Psoas muscle (tissue), 7 donors: ENCODE measurements at regions not wholly inside any gene's neighbourhood (a gene's known extent, or its start where the extent isn't known, plus 50 kb on each side); places are given as distances from the start of the nearest gene placed in this dataset.

ENCODE experiments used
- ATAC-seq, 4 donors: fragments of 200-7000 bp; cut with Tn5 transposase; one replicate each; pipeline ENCODE4 v1.9.1; 2020; ENCODE audit warnings: moderate library complexity in 3 of 4, mild to moderate bottlenecking in 2 of 4
- DNase-seq, 2 donors: peaks; one replicate each; pipeline ENCODE4 v3.0.0-alpha.2; 2020
- H3K27ac ChIP-seq: fragments of 200-600 bp; one replicate; pipeline ENCODE4 v1.8.0; 2022
- H3K27me3 ChIP-seq, 3 donors: fragments of 200-600 bp in 1 of 3; one replicate each; pipeline versions ENCODE4 v1.6.1 to v1.8.0; 2013 to 2022; ENCODE audit warnings: low read length in 2 of 3, mild to moderate bottlenecking in 2 of 3, moderate library complexity in 1 of 3; ENCODE audit not compliant: insufficient read depth in 3 of 3
- H3K36me3 ChIP-seq, 2 donors: fragments of 200-600 bp in 1 of 2; one replicate each; pipeline versions ENCODE4 v1.6.1 to v1.8.0; 2013 to 2022; ENCODE audit warnings: low read depth in 1 of 2, mild to moderate bottlenecking in 1 of 2, moderate library complexity in 1 of 2; ENCODE audit not compliant: insufficient read depth in 1 of 2
- H3K4me1 ChIP-seq: fragments of 200-600 bp; one replicate; pipeline ENCODE4 v1.8.0; 2022
- H3K4me3 ChIP-seq: fragments of 200-600 bp; one replicate; pipeline ENCODE4 v1.8.0; 2022; ENCODE audit warnings: mild to moderate bottlenecking
- H3K9me3 ChIP-seq: fragments of 200-600 bp; one replicate; pipeline ENCODE4 v1.8.0; 2022
- WGBS, 3 donors: extraction: QIAGEN DNeasy Blood & Tissue Kit; methylation state at CpG; one replicate each; pipeline versions ENCODE4 v1.1.6 to v1.1.7; 2013; 5-methylcytosine and 5-hydroxymethylcytosine counted together
- intact Hi-C, 2 donors: fragments of 100-400 bp; cut with DNase I; formaldehyde crosslinking; loops; one replicate each; pipeline versions ENCODE4 v1.11.0 to v1.14.2; 2022
- TF ChIP-seq, protein P1 (sequence below): fragments of 200-600 bp; IDR thresholded peaks from one replicate; pipeline ENCODE4 v1.8.0; 2022; ENCODE audit warnings: antibody characterized with exemption
- donor health status: healthy with polysubstance abuse.
- donor health status: DM: no; HTN: no; CAD: no; lungs with moderate emphysema.
- donor health status: Bipolar disorder and iron deficiency.
- donor health status: healthy.
- donor health status: DM: yes; HTN: yes; CAD: no.
- donor health status: DM: no; HTN: no; CAD: no.
- donor health status: DM: yes; HTN: yes; CAD: no.

DNA sequence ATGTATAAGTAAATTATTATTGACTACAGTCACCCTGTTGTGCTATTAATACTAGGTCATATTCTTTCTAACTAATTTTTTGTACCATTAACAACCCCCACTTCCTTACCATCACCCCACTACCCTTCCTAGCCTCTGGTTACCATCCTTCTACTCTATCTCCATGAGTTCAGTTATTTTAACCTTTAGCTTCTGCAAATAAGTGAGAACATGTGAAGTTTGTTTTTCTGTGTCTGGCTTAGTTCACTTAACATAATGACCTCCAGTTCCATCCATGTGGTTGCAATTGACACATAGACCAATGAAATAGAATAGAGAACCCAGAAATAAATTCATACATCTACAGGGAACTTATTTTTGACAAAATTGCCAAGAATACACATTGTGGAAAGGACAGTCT lies 55.4 kb upstream of the CHRNB4 start:
- ATAC-seq (no peak), DNase-seq (no peak)
- H3K27ac ChIP-seq, result no peak overlapping the region
- H3K4me3 ChIP-seq, result no peak overlapping the region
- TF ChIP-seq, protein P1, sequence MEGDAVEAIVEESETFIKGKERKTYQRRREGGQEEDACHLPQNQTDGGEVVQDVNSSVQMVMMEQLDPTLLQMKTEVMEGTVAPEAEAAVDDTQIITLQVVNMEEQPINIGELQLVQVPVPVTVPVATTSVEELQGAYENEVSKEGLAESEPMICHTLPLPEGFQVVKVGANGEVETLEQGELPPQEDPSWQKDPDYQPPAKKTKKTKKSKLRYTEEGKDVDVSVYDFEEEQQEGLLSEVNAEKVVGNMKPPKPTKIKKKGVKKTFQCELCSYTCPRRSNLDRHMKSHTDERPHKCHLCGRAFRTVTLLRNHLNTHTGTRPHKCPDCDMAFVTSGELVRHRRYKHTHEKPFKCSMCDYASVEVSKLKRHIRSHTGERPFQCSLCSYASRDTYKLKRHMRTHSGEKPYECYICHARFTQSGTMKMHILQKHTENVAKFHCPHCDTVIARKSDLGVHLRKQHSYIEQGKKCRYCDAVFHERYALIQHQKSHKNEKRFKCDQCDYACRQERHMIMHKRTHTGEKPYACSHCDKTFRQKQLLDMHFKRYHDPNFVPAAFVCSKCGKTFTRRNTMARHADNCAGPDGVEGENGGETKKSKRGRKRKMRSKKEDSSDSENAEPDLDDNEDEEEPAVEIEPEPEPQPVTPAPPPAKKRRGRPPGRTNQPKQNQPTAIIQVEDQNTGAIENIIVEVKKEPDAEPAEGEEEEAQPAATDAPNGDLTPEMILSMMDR, result no peak
- H3K4me1 ChIP-seq, result no peaks in the 10 kb centered on the region
- no peaks in the 10 kb centered on the region for H3K27me3 ChIP-seq
- H3K9me3 ChIP-seq, result no peaks in the 10 kb centered on the region
- intact Hi-C loops, result no loop called here
- no peaks in the 10 kb centered on the region for H3K36me3 ChIP-seq

DNA sequence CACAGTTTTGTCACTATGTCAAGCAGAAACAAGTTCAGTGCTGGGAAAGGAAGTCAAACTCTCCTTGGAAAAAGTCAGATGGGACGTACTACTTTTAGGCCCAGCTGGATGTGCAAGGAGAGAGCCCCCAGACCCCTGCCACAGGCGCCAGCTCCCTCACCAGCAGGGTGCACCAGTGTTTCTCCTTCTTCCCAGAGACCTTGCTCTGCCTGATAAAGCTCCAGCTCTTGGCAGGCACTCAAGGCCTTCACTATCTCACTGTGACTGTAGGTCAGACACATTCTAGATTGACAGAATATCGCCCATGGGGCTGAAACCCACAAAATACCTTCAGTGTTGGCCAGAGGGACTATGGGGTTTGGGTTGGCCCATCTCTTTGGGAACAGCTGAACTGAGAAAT lies 54.8 kb upstream of the CHRNB4 start:
- Histone ChIP-seq H3K4me1 (no peaks in the 10 kb centered on the region), H3K27me3 (no peaks in the 10 kb centered on the region), H3K4me3 (no peak overlapping the region), H3K27ac (no peak overlapping the region), H3K9me3 (no peaks in the 10 kb centered on the region), H3K36me3 (no peaks in the 10 kb centered on the region)
- no peak for ATAC-seq
- intact Hi-C loops, result no loop called here
- no peak for DNase-seq
- 91 to 93% (median 91%) methylated on average over 3 of the region's 3 CpGs for WGBS, 3 donors
- TF ChIP-seq, protein P1, result no peak

DNA sequence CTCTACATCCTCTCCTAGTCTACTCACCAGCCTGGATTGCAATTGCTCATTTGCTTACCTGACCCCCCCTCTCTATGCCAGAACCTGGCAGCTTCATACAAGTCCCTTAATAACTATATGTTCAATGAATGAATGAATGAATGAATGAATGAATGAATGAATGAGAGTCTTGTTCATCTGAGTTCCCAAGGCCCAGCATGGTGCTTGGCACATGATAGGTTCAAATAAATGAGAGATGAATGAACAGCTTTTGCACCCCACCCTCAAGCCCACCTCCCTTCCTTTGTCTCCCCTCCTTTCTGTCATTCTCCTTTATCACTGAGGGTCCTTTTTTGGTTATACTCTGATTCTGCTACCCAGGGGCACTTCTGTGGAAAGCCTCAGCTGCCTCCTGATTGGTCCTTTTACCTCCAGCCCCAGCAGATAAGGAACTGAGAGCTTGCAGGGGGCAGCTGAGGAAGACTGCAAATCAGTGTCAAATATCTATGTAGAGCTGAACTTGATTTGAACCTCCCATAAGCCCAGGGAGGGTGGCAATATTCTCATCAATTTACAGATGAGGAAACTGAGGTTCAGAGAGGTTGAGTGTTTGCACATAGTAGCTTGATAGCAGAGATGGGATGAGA lies 54.1 kb upstream of the CHRNB4 start:
- no peaks in the 10 kb centered on the region for H3K9me3 ChIP-seq
- no peak for DNase-seq
- H3K27me3 ChIP-seq, result no peaks in the 10 kb centered on the region
- intact Hi-C loops, result no loop called here
- ATAC-seq, result no peak
- no peak overlapping the region for H3K4me3 ChIP-seq
- H3K36me3 ChIP-seq, result no peaks in the 10 kb centered on the region
- TF ChIP-seq, protein P1, result no peak
- H3K4me1 ChIP-seq, result no peaks in the 10 kb centered on the region
- H3K27ac ChIP-seq, result no peak overlapping the region

DNA sequence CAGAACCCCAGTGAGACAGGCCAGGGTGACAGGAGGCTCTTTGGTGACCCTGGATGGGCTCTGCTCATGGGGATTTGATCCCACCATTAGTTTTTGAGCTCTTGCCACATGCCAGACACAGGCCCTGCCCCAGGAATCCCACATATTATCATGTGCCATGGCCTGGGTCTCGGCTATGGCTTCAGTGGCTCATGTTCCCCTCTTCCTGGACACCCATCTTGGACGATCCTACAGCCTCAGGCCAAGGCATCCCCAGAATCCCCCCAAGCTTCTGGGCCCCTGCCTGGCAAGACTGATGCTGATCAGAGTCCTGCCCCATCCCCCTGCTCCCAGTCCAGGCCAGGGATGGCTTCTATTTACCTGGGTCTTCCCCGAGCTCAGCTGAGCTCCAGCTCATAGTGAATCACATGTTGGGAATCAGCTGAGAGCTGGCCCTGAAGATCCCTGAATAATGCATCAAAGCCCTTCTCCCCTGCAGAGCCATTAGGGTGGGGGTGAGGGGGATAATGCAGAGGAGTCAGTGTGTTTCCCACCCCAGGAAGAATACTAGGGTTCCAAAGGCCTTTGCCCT lies 50.9 kb upstream of the CHRNB4 start:
- no peaks in the 10 kb centered on the region for H3K9me3 ChIP-seq
- no peak overlapping the region for H3K27ac ChIP-seq
- no peak overlapping the region for H3K4me3 ChIP-seq
- DNase-seq (no peak), ATAC-seq (no peak)
- WGBS, 3 donors, result 80 to 89% (median 85%) methylated on average over 3 of the region's 3 CpGs
- H3K27me3 ChIP-seq, result no peaks in the 10 kb centered on the region
- H3K4me1 ChIP-seq, result no peaks in the 10 kb centered on the region
- intact Hi-C loops, result loop anchor here in 1 of 2 donors (5.0 kb wide), 1 partner anchor 745 kb away; no protein-coding TSS in a partner anchor
- no peaks in the 10 kb centered on the region for H3K36me3 ChIP-seq
- TF ChIP-seq, protein P1, result no peak
